COR-L47 (cell line): ENCODE measurements at regions not wholly inside any gene's neighbourhood (a gene's known extent, or its start where the extent isn't known, plus 50 kb on each side); places are given as distances from the start of the nearest gene placed in this dataset.

Source experiments
- DNase-seq: peaks from one replicate; lab custom pipeline; 2025; lab: John Stamatoyannopoulos, UW

GRCh38 chr11:37770145-37770544, 1172.1 kb upstream of the RAG2 start:
- no peak for DNase-seq

DNA sequence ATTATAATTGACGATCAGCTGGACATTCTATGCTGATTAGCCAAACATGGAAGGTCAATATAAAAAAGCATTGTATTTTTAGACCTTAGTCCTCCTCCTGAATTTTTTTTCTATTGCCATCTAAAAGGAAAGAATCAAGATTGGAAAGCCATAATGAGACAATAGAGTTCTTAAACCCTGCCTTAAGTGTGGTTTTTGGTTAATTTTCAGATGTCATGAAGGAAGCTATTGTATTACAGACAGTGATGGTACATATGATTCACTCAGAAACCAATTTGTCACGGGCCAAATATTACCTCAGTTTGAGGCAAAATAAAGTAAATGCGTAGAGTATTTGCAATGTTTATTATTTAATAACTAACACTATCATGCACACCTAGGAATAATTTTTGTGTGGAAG, 1164.0 kb upstream of the RAG2 start:
- DNase-seq = no peak

DNA sequence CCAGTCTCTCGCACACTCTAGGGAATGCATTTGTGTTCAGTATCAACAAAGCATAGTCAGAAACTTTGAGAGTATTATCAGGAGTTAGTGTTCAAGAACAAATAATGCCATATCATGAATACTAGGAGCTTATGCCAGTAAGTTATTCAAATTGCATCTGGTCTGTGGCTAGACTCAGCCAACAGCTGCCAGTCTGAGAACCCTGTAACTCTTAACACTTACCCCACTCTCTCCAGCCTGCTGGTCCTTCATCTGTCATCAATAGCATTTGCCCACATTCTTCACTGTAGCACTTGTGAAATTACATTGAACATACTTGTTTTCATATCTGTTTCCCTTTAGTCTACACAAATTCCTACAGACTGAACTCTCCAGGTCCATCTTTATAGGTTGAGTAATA, 1157.5 kb upstream of the RAG2 start:
- no peak for DNase-seq

DNA sequence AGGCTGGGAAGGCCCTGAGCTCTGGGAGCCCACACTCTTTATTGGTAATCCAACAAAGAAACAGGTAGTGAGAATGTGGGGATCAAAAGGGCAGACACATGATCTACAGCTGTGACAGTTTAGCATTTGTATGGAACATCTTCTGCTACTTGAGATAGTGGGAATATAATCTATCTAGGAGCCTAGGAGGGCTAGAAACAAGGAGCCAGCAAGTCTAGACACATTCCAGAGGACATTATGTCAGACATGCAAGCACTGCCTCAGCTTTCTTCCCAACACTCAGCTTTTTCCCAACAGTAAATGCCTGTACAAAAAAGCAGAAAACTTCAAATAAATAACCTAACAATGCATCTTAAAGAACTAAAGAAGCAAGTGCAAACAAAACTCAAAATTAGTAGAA, 1150.6 kb upstream of the RAG2 start:
- no peak for DNase-seq

DNA sequence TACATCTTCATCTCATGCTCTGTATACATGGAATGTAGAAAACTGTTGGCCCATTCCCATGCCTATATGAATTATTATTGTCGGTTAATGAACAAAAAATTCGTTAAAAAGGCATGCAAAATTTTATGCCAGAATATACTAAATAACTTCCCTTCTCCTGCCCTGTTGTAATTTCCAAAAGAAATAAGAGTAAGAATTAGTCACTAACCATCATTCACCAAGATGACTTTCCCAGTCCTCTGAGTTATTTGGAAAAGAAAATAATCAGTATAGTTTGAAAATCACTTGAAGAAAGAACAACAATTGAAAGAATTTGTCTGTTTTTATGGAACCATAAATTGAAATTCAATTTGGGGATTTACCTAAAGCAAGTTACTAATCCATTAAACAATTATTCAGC, 1149.1 kb upstream of the RAG2 start:
- no peak for DNase-seq

GRCh38 chr11:37727371-37727770, 1129.3 kb upstream of the RAG2 start:
- DNase-seq = no peak

DNA sequence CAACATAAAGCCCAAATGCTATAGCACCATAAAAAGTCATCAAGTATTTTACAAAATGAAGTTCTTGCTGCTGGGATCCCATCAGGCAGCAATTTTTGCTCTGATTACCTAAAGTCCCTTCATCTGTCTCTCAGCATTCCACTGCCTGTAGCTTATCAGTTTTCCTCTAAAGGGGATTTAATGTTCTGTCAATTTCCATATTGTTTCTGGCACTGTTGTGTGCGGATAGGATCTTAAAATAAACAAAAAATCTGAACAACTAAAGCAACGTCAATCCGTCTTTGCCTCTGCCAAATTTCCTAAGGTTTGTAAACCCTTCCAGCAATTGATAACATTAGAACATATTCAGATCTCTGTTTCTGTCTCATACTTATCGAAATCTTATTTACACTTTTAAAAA, 1126.3 kb upstream of the RAG2 start:
- DNase-seq = no peak

DNA sequence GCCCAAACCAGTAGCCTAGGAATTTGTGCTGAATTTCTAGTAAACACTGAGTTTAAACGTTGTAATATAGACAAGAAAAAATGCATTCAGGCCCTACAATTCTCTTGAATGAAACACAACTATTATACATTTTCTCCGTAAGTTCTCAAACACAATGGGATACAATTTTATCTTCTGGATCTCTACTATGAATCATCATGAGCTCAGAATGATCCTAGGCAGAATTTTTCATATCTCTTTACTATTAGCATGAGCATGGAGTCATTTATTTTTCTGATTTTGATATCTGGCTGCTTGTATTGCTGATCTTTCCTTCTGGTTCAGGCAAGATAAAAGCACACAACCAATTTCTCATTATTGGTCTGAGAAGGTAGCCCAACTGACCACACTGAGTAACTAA, 1123.4 kb upstream of the RAG2 start:
- DNase-seq = no peak

GRCh38 chr11:37718431-37718999, 1120.5 kb upstream of the RAG2 start:
- no peak for DNase-seq

- DNase-seq = no peak
Measured at GRCh38 chr11:37712251-37712650, 1114.2 kb upstream of the RAG2 start.

DNA sequence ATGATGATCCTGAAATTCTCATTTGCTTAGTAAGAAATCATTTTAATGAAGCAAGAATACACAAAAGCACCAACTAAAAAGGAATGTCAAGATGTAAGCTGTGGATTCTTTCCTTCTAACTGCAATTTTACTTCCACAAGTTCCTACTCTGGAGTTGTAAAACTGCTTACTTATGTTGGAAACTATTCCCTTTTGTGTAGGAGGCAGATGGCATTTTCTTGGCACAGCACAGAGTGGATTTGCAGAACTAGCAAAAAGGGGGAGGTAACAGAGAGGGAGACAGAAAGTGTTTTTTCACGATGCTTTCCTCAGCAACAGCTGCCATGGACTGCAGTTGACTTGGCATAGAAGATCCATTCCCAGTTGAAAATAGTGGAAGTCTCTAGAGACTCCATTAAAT, 1112.0 kb upstream of the RAG2 start:
- no peak for DNase-seq

DNA sequence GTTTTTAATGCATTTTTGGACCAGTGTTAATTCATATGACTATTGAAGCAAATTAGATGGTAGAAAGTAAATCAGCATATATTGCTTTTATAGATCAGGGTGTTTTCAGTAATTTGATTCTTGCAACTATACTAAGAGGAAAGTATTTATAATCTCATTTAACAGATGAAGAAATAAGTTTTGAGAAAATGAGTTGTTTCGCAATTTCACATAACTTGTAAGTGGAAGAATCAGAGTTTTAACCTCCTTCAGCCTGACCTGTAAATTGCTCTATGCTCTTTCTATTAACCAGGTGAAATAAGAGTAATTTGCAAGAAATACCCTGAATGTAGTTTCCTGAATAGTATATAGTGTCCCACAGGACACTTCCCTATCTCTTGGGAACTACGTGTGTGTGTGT, 1106.8 kb upstream of the RAG2 start:
- no peak for DNase-seq

DNA sequence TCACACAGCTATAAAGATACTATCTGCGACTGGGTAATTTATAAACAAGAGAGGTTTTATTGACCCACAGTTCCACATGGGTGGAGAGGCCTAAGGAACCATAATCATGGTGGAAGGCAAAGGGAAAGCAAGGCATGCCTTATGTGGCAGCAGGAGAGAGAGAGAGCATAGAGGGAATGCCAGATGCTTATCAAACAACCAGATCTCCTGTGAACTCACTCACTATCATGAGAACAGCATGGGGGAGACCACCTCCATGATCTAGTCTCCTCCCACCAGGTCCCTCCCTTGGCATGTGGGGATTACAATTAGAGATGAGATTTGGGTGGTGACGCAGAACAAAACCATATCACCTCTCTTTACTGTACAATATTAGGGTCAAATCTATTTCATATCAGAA, 1101.6 kb upstream of the RAG2 start:
- no peak for DNase-seq

DNA sequence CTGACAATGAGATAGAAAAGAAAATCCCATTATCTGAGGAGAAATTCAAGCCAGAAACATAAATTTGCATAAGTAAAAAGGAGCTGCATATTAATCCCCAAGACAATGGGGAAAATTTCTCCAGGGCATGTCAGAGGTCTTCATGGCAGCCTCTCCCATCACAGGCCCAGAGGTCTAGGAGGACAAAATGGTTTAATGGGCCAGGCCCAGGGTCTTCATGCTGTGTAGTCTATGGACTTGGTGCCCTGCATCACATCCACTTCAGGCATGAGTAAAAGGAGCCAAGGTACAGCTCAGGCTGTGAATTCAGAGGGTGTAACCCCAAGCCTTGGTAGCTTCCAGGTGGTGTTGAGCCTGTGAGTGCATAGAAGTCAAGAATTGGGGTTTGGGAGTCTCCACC, 1097.2 kb upstream of the RAG2 start:
- no peak for DNase-seq

- DNase-seq = no peak
Measured at GRCh38 chr11:37689951-37690350, 1091.9 kb upstream of the RAG2 start.

DNA sequence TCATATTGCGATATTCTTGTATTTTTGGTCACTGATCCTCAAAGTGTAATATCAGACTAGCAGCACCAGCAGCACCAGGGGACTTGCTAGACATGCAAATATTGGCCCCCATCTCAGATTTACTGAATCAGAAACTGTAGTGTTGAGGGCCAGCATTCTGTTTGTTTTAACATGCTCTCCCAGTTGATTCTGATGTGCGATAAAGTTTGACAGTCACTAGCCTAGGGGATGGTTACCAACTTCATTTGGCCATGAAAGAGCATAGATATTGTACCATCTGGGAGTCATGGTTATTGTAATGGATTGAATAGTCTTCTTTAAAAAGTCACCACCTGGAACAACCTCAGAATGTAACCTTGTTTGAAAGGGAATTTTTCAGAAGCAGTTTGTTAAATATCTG, 1090.4 kb upstream of the RAG2 start:
- no peak for DNase-seq

DNA sequence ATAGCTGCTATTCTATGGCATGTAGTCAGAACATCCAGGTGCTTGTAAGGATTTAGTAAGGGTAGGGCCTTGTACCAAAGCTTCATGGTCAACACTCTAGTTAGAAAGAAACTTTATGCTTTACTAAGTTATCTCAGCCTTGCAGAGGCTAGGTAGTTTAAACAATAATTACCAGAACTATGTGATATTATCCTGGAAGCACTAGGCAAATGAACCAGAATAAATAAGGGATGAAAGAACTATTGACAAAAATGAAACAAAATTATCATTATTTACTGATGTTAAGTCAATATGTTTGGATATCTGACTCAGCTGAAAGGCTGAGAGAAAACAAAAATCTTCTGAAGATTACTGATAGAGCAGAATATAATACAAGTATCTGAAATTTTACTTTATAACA, 1089.1 kb upstream of the RAG2 start:
- DNase-seq = no peak

- no peak for DNase-seq
Measured at GRCh38 chr11:37671321-37671720, 1073.3 kb upstream of the RAG2 start.

DNA sequence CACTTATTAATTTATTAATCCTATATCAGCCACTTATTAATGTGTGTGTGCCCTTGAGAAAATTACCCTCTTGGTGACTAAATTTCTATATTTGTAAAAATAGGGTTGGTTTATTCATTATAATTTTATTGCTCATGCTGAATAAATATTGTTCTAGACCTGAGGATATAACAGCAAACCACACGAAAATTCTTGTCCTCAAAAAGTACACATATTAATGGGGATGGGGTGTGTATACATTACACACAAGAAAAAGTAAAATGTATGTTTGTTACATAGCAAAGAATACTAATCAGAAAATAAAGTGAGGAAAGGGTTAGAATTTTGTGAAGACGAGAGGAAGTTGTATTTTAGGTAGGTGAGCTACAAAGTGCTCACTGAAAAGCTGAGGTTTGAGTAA, 1068.9 kb upstream of the RAG2 start:
- DNase-seq = no peak

- no peak for DNase-seq
Measured at GRCh38 chr11:37657645-37658044, 1059.6 kb upstream of the RAG2 start.

DNA sequence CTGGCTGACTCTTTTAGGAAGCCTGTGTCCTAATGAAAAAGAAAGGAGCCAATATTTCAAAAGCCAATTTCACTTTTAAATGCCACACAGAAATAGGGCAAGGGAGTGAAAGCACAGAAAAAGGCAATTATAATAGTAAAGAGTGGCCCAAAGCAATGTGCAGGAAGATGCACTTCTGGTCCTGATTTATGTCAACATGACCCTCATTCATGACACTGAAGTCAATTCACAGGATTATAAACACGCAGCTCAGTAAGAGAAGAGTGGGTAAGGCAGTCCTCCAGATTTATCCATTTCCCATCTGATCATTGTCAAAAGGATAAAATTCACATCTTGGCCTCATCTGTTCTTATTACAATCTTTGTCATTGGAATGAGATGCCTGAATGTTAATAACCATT, 1049.7 kb upstream of the RAG2 start:
- DNase-seq = no peak

DNA sequence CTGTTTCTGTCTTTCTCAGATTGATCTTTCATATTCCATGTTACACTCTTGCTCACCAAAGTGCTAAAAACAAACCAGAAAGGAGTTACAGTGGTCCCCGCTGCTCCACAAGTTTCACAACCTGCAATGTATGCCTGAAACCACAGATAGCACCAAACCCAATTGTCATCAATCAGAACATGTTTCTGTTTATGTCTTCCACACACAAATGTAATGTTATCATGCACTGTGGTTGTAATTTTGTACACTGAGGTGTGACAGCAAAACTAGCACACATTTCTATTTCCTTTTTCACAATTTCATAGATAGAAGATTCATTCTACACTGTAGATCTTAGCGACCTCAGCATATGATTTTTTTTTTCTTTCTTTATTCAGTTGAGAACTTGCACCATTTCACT, 1045.9 kb upstream of the RAG2 start:
- DNase-seq = no peak

DNA sequence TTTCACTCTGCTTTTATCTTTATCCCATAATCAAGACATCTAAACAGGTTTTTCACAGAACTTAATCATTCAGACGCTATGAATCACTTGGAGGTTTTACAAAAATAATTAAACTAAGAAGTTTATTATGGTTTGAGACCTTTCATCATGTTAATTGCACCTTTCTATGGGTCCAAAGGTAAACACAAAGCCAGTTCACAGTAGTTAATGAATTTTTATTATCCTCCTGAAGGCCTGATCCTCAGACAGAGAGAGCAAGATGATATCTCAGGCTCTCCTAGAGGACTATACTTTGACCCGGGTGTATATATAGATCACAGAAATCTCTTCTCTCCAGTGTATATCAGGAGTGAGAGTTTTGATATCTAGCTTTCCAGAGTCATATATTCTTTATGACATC, 1044.3 kb upstream of the RAG2 start:
- no peak for DNase-seq

DNA sequence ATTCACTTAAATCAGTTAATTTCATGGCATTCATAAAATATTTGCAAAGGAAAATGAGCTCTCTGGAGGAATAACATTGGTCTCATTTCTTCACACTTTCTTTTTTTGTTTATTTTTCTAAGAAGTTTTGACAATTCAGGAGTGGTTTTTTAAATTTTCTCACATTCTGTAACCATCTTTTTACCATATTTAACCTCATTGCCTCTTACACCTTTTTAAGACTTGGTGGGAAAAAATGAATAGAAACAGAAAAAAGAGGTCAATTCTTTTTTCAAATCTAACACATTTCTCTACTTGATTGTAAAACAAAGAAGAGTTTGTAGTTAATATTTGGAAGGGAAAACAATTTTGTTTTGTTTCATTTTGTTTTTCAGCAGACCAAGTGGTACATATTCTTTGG, 1034.7 kb upstream of the RAG2 start:
- DNase-seq = no peak

- DNase-seq = no peak
Measured at GRCh38 chr11:37630866-37631265, 1032.8 kb upstream of the RAG2 start.
